ENCODE measurements at regions not wholly inside any gene's neighbourhood (a gene's known extent, or its start where the extent isn't known, plus 50 kb on each side); places are given as distances from the start of the nearest gene placed in this dataset.

DNA sequence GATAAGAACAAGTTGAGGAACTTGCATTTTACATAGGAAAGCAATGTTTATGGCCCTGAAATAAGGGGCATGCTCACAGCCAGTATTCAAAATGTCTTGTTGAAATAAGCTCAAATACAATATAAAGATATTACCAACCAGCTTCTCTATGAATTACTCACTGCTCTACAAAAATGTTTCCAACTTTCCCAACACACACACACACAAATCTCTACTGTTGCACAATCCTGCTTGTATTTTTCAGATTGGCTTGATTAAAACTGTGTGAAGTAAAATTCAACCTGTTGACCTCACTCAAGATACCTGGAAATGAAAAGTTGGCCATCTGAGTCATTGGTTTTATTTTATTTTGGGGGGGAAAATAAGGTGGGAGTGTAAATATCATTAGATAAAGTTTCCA lies 128.6 kb downstream of the CHIC2 start:
- TF ChIP-seq, protein P1, sequence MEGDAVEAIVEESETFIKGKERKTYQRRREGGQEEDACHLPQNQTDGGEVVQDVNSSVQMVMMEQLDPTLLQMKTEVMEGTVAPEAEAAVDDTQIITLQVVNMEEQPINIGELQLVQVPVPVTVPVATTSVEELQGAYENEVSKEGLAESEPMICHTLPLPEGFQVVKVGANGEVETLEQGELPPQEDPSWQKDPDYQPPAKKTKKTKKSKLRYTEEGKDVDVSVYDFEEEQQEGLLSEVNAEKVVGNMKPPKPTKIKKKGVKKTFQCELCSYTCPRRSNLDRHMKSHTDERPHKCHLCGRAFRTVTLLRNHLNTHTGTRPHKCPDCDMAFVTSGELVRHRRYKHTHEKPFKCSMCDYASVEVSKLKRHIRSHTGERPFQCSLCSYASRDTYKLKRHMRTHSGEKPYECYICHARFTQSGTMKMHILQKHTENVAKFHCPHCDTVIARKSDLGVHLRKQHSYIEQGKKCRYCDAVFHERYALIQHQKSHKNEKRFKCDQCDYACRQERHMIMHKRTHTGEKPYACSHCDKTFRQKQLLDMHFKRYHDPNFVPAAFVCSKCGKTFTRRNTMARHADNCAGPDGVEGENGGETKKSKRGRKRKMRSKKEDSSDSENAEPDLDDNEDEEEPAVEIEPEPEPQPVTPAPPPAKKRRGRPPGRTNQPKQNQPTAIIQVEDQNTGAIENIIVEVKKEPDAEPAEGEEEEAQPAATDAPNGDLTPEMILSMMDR (IDR thresholded peaks at IDR 0.05; ENCODE audit: low read length) = no peak
- TF ChIP-seq EZH2phosphoT487 (IDR thresholded peaks at IDR 0.05; ENCODE audit: low read length) = no peak
